ENCODE measurements at regions not wholly inside any gene's neighbourhood (a gene's known extent, or its start where the extent isn't known, plus 50 kb on each side); places are given as distances from the start of the nearest gene placed in this dataset.
A peak's percentile ranks its signal among the peaks of the same experiment; 100 is the strongest.

DNA sequence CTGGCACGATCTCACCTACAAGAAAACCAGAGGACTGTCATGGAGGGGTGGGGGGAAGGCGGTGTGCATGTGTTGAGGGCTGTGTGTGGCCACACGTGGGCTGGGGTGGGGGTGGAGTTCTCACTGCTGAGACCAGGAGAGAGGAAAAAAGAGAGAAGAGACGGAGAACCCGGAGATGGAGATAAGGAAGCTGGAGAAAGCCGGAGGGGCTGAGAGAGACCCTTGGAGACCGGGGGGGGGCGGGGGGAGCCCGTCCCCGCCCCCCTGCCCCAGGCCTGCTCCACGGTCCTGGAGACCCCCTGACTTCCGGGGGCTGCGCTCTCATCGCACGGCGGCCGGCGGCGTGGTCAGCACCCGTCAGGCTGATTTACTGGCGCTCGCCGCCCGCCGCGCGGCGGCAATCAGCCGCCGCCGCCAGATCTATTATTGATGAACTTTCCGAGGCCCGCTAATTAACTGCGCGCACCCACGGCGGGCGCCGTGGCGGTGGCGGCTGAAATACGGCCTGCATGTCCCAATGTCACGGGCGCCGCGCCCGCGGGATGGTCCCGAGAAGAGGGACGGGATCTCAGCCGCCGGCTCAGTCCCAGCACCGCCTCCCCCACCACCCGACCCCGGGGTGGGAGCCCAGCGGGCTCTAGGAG is 187.4 kb downstream of the MN1 start:
- DNase-seq, result no peak

- DNase-seq, result no peak
Observed at GRCh38 chr22:27614650-27615007, 186.9 kb downstream of the MN1 start.

GRCh38 chr22:27615408-27615807 is 186.1 kb downstream of the MN1 start:
- no peak for DNase-seq

- DNase-seq, result no peak
Observed at GRCh38 chr22:27616033-27616432, 185.5 kb downstream of the MN1 start.

- peak; percentile 45 for DNase-seq
Observed at GRCh38 chr22:27617214-27617881, 184.2 kb downstream of the MN1 start.

- DNase-seq, result no peak
Observed at GRCh38 chr22:27620367-27621154, 181.0 kb downstream of the MN1 start.

DNA sequence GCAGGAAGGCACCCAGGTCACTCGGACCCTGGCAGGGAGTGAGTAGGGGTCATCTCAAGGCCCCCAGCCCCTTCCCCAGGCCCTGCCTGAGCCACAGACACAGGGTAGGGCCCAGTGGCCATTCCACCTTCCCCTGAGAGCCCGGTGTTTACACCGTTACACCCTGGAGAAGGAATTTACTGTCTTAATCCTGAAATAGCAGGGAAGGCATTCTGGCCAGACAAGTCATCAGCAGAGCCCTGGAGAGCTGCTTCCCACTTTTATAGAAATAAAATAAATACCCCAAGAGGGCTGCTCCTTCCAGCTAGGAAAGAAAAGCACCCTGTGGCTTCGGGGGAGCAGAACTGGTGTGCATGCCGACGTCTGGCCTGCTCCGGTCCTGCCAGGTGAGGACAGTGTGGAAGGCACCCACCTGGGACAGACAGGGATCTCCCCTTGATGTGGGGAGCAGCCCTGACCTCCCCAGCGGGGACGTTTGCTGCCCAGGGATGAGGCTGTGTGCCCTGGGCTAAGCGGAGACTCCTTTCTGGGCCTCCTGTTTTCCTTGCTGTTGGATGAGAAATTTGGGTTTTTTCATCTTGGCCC is 180.0 kb downstream of the MN1 start:
- DNase-seq, result no peak

DNA sequence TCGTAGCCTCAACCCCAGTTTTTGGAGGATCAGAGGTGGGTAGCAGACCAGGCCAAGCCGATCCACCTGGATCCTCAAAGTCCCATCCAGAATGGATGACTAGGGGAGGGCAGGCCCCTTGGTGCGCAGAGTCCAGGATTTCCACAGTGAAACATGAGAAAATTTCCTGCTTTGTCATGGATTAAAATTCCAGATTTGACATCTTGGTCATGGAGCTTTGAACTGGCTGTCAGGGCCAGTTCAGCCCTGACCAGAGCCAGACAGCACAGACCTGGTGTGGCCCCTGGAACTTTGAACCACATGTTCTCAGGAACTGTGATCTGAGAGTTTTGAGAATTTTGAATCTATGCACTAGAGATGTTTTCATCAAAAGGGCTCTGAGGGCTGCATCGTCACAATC is 177.5 kb downstream of the MN1 start:
- no peak for DNase-seq

DNA sequence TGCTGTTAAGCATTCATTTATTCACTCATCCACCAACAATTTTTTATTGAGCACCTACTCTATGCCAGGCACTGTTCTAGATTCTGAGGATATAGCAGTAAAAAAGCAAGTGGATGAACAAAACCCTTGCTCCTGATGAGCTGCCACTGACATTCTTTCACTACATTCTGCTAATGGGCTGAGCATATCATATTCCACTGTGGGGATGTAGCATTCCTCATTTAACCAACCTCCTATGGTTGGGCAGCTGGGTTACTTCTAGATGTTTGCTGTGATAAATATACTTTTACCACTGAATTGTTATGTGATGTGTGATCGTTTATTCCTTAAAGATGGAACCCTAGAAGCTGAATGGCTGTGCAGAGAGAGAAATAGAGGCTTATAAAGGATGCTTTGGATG is 176.9 kb downstream of the MN1 start:
- no peak for DNase-seq

- no peak for DNase-seq
Observed at GRCh38 chr22:27625769-27626674, 175.5 kb downstream of the MN1 start.

DNA sequence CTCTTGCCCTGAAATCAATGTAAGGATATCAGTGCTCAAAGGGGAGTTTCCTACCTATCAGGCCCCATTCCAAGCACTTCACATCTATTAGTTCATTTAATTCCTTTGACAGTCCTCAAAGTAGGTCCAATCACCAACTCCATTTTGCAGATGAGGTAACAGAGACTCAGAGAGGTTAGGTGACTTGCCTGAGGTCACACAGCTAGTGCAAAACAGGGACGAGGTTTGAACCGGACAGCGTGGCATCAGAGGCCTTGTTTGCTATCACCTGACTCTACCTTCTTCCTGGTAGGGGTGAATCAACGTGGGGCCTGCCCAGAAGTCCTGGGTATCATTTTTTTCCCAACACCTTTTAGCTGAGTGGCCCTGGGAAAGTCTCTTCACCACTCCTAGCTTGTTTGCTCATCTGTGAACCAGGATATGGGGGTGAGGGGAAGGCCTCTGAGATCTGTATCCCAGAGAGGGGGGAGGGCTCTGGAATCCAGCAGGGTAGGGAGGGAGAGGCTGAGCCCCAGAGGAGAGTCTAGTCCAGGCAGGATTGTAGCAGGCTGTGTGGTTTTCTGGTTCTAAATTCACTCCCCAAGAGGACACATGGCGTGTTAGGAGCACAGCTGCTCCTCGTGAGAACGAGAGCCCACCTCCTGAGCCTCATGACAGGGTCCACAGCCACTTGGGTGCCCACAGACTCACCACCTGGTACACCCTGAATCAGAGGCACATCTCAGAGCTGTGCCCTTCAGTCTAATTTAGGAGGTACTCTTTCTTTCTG is 174.7 kb downstream of the MN1 start:
- no peak for DNase-seq

DNA sequence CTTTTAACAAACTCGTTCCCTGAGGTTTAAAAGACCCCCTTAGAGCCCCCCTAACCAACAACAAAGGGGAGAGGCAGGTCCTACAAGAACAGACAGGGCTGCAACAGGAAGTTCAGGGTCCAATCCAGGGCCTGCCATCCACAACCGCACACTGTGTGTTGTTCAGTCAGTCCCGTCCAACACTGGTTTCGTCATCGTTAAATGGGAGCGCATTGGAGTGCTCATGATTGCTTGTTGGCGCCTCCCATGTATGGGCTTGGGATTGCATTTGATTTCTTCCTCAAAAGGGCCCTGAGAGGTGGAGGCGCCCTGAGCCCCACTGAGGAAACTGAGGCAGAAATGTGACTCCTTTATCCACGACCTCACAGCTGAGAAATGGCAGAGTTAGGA is 174.1 kb downstream of the MN1 start:
- peak; percentile 50 for DNase-seq

DNA sequence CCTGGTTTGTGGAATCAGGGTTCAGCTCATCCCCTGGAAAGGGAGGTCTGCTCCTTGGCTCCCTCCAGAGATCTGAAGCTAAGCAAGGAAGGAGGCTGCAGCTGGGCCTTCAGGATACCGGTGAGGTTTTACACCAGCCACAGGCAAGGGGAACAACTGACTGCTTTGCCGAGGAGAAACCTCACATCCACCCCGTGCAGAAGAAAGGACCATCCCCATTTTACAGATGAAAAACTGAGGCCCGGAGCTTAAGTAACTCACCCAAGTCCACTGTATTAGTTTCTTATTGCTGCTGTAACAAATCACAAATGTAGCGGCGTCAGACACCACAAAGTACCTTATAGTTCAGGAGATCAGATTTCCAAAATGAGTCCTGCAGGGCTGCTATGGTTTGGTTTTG is 173.7 kb downstream of the MN1 start:
- DNase-seq, result no peak

DNA sequence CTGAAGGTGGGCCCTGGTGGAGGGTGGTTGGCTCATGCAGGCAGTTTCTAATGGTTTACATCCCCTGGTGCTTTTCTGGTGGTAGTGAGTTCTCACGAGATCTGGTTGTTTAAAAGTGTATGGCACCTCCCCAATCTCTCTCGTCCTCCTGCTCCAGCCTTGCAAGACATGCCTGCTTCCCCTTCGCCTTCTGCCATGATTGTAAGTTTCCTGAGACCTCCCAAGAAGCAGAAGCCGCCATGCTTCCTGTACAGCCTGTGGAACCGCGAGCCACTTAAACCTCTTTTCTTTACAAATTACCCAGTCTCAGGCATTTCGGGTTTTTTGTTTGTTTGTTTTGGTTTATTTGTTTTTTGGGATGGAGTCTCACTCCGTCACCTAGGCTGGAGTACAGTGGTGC is 173.2 kb downstream of the MN1 start:
- no peak for DNase-seq

DNA sequence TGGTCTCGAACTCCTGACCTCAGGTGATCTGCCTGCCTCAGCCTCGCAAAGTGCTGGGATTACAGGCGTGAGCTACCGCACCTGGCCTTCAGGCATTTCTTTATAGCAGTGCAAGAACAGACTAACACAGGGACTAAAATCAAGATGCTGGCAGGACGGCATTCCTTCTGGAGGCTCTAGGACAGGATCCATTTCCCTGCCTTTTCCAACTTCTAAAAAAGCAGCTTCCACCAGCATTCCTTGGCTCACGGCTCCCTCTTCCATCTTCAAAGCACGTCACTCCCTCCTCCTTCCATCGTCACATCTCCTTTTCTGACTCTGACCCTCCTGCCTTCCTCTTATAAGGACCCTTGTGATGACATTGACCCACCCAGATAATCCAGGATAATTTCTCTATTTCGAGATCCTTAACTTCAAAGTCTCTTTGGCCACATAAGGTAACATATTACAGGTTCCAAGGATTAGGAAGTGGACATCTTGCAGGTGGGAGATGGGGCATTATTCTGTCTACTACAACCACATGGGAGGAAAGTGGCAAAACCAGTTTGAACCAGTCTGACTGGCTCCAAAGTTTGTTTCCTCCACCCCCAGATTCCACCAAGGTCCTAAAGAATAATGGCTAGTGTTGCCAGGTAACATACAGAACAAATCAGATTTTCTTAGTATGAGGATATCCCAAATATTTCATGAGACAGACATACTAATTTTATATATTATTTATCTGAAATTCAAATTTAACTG is 172.5 kb downstream of the MN1 start:
- DNase-seq, result no peak

DNA sequence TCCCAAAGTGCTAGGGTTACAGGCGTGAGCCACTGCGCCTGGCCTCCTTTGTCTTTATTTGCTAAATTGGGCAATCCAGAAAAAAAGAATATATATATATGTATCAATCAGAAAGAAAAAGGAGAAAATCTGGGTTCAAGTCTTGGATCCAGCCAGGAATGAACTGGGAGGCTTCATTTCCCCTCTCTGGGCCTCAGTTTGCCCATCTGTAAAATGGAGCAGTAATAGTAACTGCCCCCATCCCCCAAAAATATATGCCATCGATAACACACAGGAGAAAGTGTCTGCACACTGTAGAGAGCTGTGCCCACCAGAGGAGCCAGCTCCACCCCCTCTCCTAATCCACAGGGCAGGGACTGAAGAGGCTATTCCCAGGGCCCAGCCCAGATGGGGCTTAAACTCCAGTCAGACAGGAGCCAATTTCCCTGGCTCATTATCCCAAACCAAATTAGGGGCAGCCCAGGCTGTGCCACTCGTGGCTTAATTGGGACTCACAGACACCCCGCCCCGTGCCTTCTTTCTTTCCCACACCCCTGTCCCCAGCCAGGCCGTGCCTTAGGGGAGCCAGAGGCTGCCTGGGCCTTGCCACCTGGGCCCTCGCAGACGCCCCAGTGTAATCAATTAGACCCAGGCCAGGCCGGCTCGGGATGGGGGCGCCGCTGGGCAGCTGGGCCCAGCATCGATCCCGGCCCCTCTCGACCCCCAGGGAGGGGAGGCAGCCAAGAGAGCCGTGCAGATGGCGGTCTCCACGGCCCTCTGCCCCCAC is 171.5 kb downstream of the MN1 start:
- no peak for DNase-seq

DNA sequence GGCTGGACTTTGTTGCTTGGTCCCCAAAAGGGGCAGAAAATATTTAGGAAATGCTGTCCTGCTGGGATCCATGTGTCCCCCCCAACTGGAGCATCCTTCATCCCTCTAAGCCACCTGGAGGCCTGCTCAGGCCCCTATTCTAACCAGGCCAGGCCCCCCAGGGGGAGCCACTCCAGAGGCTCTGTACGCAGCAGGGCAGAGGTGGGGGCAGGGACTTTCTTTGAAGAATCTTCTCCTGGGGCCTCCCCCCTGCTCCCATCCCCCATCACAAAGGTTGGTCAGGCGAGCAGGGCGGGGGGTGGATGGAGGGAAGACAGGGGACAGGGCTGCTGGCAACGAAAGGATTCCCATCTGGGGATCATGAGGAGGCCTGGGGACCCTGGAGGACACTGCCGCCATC is 170.8 kb downstream of the MN1 start:
- DNase-seq, result no peak

DNA sequence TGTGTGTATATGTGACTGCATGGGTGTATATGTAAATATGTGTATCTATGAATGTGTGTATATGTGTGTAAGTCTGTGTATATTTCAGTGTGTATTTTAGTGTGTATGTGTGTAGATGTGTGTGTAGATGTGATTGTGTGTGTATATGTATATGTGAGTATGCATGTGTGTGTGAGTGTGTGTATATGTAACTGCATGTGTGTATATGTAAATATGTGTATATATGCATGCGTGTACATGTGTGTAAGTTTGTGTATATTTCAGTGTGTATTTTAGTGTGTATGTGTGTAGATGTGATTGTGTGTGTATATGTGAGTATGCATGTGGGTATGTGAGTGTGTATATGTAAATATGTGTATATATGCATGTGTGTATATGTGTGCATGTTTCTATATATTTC is 169.9 kb downstream of the MN1 start:
- no peak for DNase-seq

DNA sequence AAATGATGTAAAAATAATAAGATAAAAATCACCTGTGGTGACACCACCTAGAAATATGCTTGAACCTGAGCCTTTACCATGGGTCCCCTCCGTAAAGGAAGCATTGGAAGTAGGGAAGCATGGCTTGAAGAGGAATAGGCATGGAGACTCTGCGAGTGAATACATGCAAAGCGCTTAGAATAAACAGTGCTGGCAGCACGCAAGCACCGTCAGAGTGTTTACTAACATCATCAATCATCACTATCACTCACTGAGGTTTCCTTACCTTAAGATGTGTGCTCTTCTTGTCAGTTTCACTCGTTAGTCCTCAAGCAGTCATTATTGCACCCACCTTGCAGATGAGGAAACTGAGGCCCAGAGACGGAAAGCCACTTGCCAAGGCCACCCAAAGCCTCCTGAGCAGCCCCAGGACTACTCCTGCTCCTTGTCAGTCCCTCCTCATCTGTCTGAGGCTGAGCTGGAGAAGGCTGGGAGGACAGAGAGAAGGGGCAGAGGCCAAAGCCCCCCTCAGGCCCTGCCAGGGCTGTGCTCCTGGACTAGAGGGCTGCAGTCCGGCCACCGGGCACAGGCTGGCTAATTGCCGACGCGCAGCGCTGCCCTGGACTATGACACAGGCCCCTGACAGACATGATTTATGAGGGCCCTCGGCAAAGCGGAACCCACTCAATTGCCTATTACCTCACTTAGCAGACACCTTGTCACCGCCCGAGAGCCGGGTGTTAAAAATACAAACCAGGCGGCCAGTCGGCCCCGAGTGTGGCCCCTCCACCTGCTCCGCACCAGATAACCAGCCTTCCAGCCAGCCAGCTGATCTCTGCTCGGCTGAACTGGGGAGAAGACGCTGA is 168.9 kb downstream of the MN1 start:
- peak; percentile 64 for DNase-seq

Measured in MV-4-11 (cell line).